GM21515 (cell line): ENCODE measurements at regions not wholly inside any gene's neighbourhood (a gene's known extent, or its start where the extent isn't known, plus 50 kb on each side); places are given as distances from the start of the nearest gene placed in this dataset.
"Not testable (repeated sequence)": the region's sequence is repeated elsewhere in the genome, so short reads cannot be mapped to it uniquely, and the experiment has no call there.

Source experiments
- ATAC-seq: cut with Tn5 transposase; IDR thresholded peaks from one replicate; pipeline ENCODE4 v1.9.1; 2021; ENCODE audit not compliant: unreplicated experiment

GRCh38 chr3:125695688-125696087, 100.4 kb upstream of the OSBPL11 start:
- ATAC-seq, result no peak

GRCh38 chr3:125697126-125697525, 101.8 kb upstream of the OSBPL11 start:
- not testable (repeated sequence) for ATAC-seq

- not testable (repeated sequence) for ATAC-seq
These were observed 102.8 kb upstream of the OSBPL11 start for GRCh38 chr3:125697979-125698640.

- ATAC-seq, result no peak
These were observed 120.4 kb upstream of the OSBPL11 start for GRCh38 chr3:125715651-125716050.

- not testable (repeated sequence) for ATAC-seq
These were observed 136.9 kb upstream of the OSBPL11 start for GRCh38 chr3:125732151-125732550.

- not testable (repeated sequence) for ATAC-seq
These were observed 146.9 kb upstream of the OSBPL11 start for GRCh38 chr3:125741991-125742718.

GRCh38 chr3:125742845-125743244, 147.5 kb upstream of the OSBPL11 start:
- ATAC-seq, result not testable (repeated sequence)

- ATAC-seq, result not testable (repeated sequence)
These were observed 161.8 kb upstream of the OSBPL11 start for GRCh38 chr3:125757050-125757449.

GRCh38 chr3:125758641-125759130, 163.4 kb upstream of the OSBPL11 start:
- not testable (repeated sequence) for ATAC-seq

GRCh38 chr3:125762601-125763000, 167.3 kb upstream of the OSBPL11 start:
- ATAC-seq, result not testable (repeated sequence)

GRCh38 chr3:125766285-125766826, 171.1 kb upstream of the OSBPL11 start:
- not testable (repeated sequence) for ATAC-seq

- not testable (repeated sequence) for ATAC-seq
These were observed 171.6 kb upstream of the OSBPL11 start for GRCh38 chr3:125766931-125767330.

- ATAC-seq, result no peak
These were observed 172.3 kb upstream of the OSBPL11 start for GRCh38 chr3:125767641-125768040.

GRCh38 chr3:125768821-125769220, 173.5 kb upstream of the OSBPL11 start:
- not testable (repeated sequence) for ATAC-seq

GRCh38 chr3:125771506-125771905, 176.2 kb upstream of the OSBPL11 start:
- ATAC-seq, result not testable (repeated sequence)

GRCh38 chr3:125774433-125775034, 179.2 kb upstream of the OSBPL11 start:
- ATAC-seq, result not testable (repeated sequence)

GRCh38 chr3:125775106-125775505, 179.8 kb upstream of the OSBPL11 start:
- ATAC-seq, result not testable (repeated sequence)

- not testable (repeated sequence) for ATAC-seq
These were observed 180.5 kb upstream of the OSBPL11 start for GRCh38 chr3:125775606-125776294.

- ATAC-seq, result not testable (repeated sequence)
These were observed 184.0 kb upstream of the OSBPL11 start for GRCh38 chr3:125779276-125779675.

- not testable (repeated sequence) for ATAC-seq
These were observed 184.6 kb upstream of the OSBPL11 start for GRCh38 chr3:125779918-125780317.

GRCh38 chr3:125781678-125782077, 186.4 kb upstream of the OSBPL11 start:
- ATAC-seq, result not testable (repeated sequence)
